A549 (cell line): ENCODE measurements at regions not wholly inside any gene's neighbourhood (a gene's known extent, or its start where the extent isn't known, plus 50 kb on each side); places are given as distances from the start of the nearest gene placed in this dataset.
A peak's percentile ranks its signal among the peaks of the same experiment; 100 is the strongest.

Source experiments
- ATAC-seq, 2 experiments: fragments of 200-7000 bp in 1 of 2; fragments of >200 bp in 1 of 2; cut with Nextera tagmentation in 1 of 2; cut with Tn5 transposase in 1 of 2; 3 replicates each; pipeline versions ENCODE4 v1.8.0 to v1.9.1; 2018 to 2020; ENCODE audit warnings: mild to moderate bottlenecking in 1 of 2, moderate library complexity in 1 of 2
- CTCF ChIA-PET: fragments of 300-600 bp; sonication (Branson Sonifier 250); formaldehyde crosslinking; extraction: SDS; loops from one replicate; lab custom pipeline; 2021; ENCODE audit warnings: antibody characterized with exemption, inconsistent platforms; lab: Yijun Ruan, JAX
- POLR2A ChIA-PET: fragments of 350-600 bp; formaldehyde crosslinking; extraction: SDS; loops from one replicate; lab custom pipeline; 2021; ENCODE audit warnings: antibody characterized with exemption, inconsistent platforms; lab: Yijun Ruan, JAX
- DNase-seq, 2 experiments: peaks; one replicate each; pipeline versions ENCODE4 v3.0.0 to v3.0.0-alpha.2; 2011 to 2016; ENCODE audit warnings: low read depth in 1 of 2, low spot score in 1 of 2
- FAIRE-seq: peaks from 2 replicates; lab custom pipeline; 2011; peaks lifted over from hg19 to GRCh38; lab: Jason Lieb, UNC
- H3K27ac ChIP-seq, 2 experiments: fragments of >200 bp; sonication (Bioruptor Twin); formaldehyde crosslinking; 3 replicates each; pipeline ENCODE4 v1.5.1; 2016 to 2017
- H3K4me1 ChIP-seq: fragments of >200 bp; sonication (Bioruptor Twin); formaldehyde crosslinking; 3 replicates; pipeline ENCODE4 v1.6.1; 2016
- H3K4me2 ChIP-seq: fragments of >200 bp; sonication (Bioruptor Twin); formaldehyde crosslinking; 3 replicates; pipeline ENCODE4 v1.6.1; 2016
- H3K4me3 ChIP-seq: fragments of >200 bp; sonication (Bioruptor Twin); formaldehyde crosslinking; 3 replicates; pipeline ENCODE4 v1.5.1; 2016
- H3K9me3 ChIP-seq: fragments of >200 bp; sonication (Bioruptor Twin); formaldehyde crosslinking; 3 replicates; pipeline ENCODE4 v1.6.1; 2016
- CBX8 ChIP-seq: fragments of 200-600 bp; sonication (generic); IDR thresholded peaks from 2 replicates; pipeline ENCODE4 v1.6.1; 2016
- CEBPB ChIP-seq, 2 experiments: fragments of >200 bp in 1 of 2; sonication (Bioruptor Twin) in 1 of 2; formaldehyde crosslinking in 1 of 2; IDR thresholded peaks; 2 replicates each; pipeline ENCODE4 v1.6.1; 2012 to 2016
- CHD2 ChIP-seq: fragments of 150-350 bp; IDR thresholded peaks from 2 replicates; pipeline ENCODE4 v1.6.1; 2014; ENCODE audit warnings: low read length; ENCODE audit not compliant: partially characterized antibody
- CHD4 ChIP-seq: fragments of 200-600 bp; sonication (generic); IDR thresholded peaks from 2 replicates; pipeline ENCODE4 v1.6.1; 2016; ENCODE audit warnings: antibody characterized with exemption, mild to moderate bottlenecking, borderline replicate concordance
- FOSL2 ChIP-seq, 2 experiments: fragments of 450-650 bp in 1 of 2; fragments of >200 bp in 1 of 2; sonication (Bioruptor Twin) in 1 of 2; formaldehyde crosslinking; IDR thresholded peaks; 2 replicates each; pipeline versions ENCODE4 v1.5.0 to v1.6.1; 2016 to 2020; ENCODE audit warnings: mild to moderate bottlenecking in 1 of 2, moderate library complexity in 1 of 2
- FOXS1 ChIP-seq: fragments of 250-450 bp; sonication (Bioruptor Pico); IDR thresholded peaks from 2 replicates; pipeline ENCODE4 v1.5.0; 2020; ENCODE audit warnings: mild to moderate bottlenecking, moderate library complexity
- MAFK ChIP-seq: fragments of 450-650 bp; IDR thresholded peaks from 2 replicates; pipeline ENCODE4 v1.6.1; 2014; ENCODE audit not compliant: partially characterized antibody
- MAZ ChIP-seq: fragments of 150-350 bp; IDR thresholded peaks from 2 replicates; pipeline ENCODE4 v1.6.1; 2014; ENCODE audit warnings: antibody characterized with exemption, low read depth, low read length, borderline replicate concordance
- MYC ChIP-seq: IDR thresholded peaks from 2 replicates; pipeline ENCODE4 v1.6.1; 2012; ENCODE audit warnings: mild to moderate bottlenecking, inconsistent platforms, low read length, improper control_type of control experiment, borderline replicate concordance
- NPAS2 ChIP-seq: fragments of 250-450 bp; sonication (Bioruptor Pico); IDR thresholded peaks from 2 replicates; pipeline ENCODE4 v1.8.0; 2022; ENCODE audit warnings: mild to moderate bottlenecking, moderate library complexity, borderline replicate concordance
- PBX3 ChIP-seq: IDR thresholded peaks from 2 replicates; pipeline ENCODE4 v1.6.1; 2012
- RAD21 ChIP-seq, 2 experiments: fragments of >200 bp in 1 of 2; sonication (Bioruptor Twin) in 1 of 2; formaldehyde crosslinking in 1 of 2; IDR thresholded peaks in 1 of 2; conservative IDR thresholded peaks in 1 of 2; 2 replicates in 1 of 2; 3 replicates in 1 of 2; pipeline ENCODE4 v1.6.1; 2012 to 2018; ENCODE audit warnings: inconsistent platforms in 1 of 2
- RARB ChIP-seq: fragments of 250-450 bp; sonication (Bioruptor Pico); IDR thresholded peaks from 2 replicates; pipeline ENCODE4 v1.8.0; 2021; ENCODE audit warnings: mild to moderate bottlenecking, moderate library complexity
- RCOR1 ChIP-seq: fragments of 150-350 bp; IDR thresholded peaks from 2 replicates; pipeline ENCODE4 v1.6.1; 2014; ENCODE audit warnings: antibody characterized with exemption, low read length, low read depth
- RNF2 ChIP-seq: fragments of 200-600 bp; sonication (generic); IDR thresholded peaks from 2 replicates; pipeline ENCODE4 v1.6.1; 2016; ENCODE audit warnings: low read depth, mild to moderate bottlenecking, antibody characterized with exemption, moderate library complexity, borderline replicate concordance
- SMC3 ChIP-seq: fragments of >200 bp; sonication (Bioruptor Twin); formaldehyde crosslinking; IDR thresholded peaks from 3 replicates; pipeline ENCODE4 v1.6.1; 2018; ENCODE audit warnings: inconsistent platforms
- TP53 ChIP-seq: fragments of 250-450 bp; sonication (Bioruptor Pico); IDR thresholded peaks from 2 replicates; pipeline ENCODE4 v1.5.0; 2021; ENCODE audit warnings: mild to moderate bottlenecking, moderate library complexity
- USF2 ChIP-seq: fragments of 450-650 bp; IDR thresholded peaks from 2 replicates; pipeline ENCODE4 v1.6.1; 2014; ENCODE audit warnings: antibody characterized with exemption
- ZC3H11A ChIP-seq: fragments of 450-650 bp; IDR thresholded peaks from 2 replicates; pipeline ENCODE4 v1.6.1; 2014; ENCODE audit warnings: antibody characterized with exemption, mild to moderate bottlenecking
- WGBS: methylation state at CpG from one replicate; pipeline ENCODE4 v1.1.6; 2017; ENCODE audit errors: missing lambda C conversion rate; 5-methylcytosine and 5-hydroxymethylcytosine counted together
- TF ChIP-seq, protein P1 (sequence below): IDR thresholded peaks from 2 replicates; pipeline ENCODE4 v1.6.1; 2012; ENCODE audit warnings: low read depth, borderline replicate concordance
- TF ChIP-seq, protein P2 (sequence below): fragments of 250-450 bp; sonication (Bioruptor Pico); IDR thresholded peaks from 2 replicates; pipeline ENCODE4 v1.5.0; 2021; ENCODE audit warnings: mild to moderate bottlenecking, moderate library complexity, borderline replicate concordance

DNA sequence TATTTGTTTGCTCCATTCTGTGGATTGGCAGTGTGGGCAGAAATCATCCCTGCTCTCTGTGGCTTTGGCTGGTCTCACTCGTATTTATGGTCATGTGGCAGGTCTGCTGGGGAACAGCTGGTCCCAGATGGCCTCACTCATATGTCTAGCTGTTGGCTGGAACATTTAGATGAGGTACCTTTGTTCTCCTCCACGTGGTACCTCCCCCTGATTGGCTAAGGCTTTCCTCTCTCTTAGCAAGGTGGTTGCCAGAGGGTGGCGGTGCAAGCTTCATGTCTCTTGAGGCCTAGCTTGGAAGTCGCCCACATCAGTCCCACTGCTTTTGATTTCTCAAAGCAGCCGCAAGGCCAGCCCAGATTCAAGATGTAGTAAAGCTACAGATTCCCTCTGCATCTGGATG is 348.5 kb upstream of the BTBD3 start:
- no peaks in the 10 kb centered on the region for H3K4me1 ChIP-seq
- DNase-seq, result peak in 1 of 2 experiments; percentile 13
- CTCF ChIA-PET, result interaction anchor here (1.4 to 1.7 kb wide), 2 partner anchors 9 to 16 kb away, joined by 6 read pairs; no protein-coding TSS in a partner anchor
- no peak overlapping the region for H3K4me2 ChIP-seq
- 37% methylated on average over 5 of the region's 5 CpGs for WGBS
- no peak for ATAC-seq
- H3K27ac ChIP-seq, result no peak overlapping the region
- FAIRE-seq, result peak; percentile 32
- POLR2A ChIA-PET, result no interaction called here
- H3K4me3 ChIP-seq, result no peak overlapping the region
- no peaks in the 10 kb centered on the region for H3K9me3 ChIP-seq
- TF ChIP-seq SMC3, result no peak
- TF ChIP-seq CHD2, result no peak
- TF ChIP-seq, protein P1, sequence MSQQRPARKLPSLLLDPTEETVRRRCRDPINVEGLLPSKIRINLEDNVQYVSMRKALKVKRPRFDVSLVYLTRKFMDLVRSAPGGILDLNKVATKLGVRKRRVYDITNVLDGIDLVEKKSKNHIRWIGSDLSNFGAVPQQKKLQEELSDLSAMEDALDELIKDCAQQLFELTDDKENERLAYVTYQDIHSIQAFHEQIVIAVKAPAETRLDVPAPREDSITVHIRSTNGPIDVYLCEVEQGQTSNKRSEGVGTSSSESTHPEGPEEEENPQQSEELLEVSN, result no peak
- no peak for TF ChIP-seq CEBPB (IDR thresholded peaks at IDR 0.05)
- TF ChIP-seq CHD4, result no peak
- TF ChIP-seq ZC3H11A, result no peak
- TF ChIP-seq, all 56 proteins: peak for 0

- POLR2A ChIA-PET, result no interaction called here
- FAIRE-seq (no peak), DNase-seq (no peak), ATAC-seq (no peak)
- Histone ChIP-seq H3K4me2 (no peak overlapping the region), H3K9me3 (peaks cover 5% of the 10 kb centered on the region; the same call in 1 of the 3 replicates), H3K27ac (no peak overlapping the region), H3K4me1 (no peaks in the 10 kb centered on the region)
- CTCF ChIA-PET, result no interaction called here
- WGBS, result 59% methylated on average over 4 of the region's 4 CpGs
- no peak for TF ChIP-seq TP53 (CRISPR knock-in tag)
- no peak for TF ChIP-seq NPAS2 (CRISPR knock-in tag)
- TF ChIP-seq, protein P2, sequence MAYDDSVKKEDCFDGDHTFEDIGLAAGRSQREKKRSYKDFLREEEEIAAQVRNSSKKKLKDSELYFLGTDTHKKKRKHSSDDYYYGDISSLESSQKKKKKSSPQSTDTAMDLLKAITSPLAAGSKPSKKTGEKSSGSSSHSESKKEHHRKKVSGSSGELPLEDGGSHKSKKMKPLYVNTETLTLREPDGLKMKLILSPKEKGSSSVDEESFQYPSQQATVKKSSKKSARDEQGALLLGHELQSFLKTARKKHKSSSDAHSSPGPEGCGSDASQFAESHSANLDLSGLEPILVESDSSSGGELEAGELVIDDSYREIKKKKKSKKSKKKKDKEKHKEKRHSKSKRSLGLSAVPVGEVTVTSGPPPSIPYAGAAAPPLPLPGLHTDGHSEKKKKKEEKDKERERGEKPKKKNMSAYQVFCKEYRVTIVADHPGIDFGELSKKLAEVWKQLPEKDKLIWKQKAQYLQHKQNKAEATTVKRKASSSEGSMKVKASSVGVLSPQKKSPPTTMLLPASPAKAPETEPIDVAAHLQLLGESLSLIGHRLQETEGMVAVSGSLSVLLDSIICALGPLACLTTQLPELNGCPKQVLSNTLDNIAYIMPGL, result no peak
- no peak for TF ChIP-seq RARB (CRISPR knock-in tag)
- no peak for TF ChIP-seq RAD21 (conservative IDR thresholded peaks at IDR 0.05 in 1 of 2, IDR thresholded peaks at IDR 0.05 in 1 of 2)
- TF ChIP-seq MYC, result no peak
- no peak for TF ChIP-seq RNF2
- TF ChIP-seq MAFK, result no peak
- TF ChIP-seq MAZ, result no peak
- TF ChIP-seq, all 56 proteins: peak for 0
- H3K4me3 ChIP-seq, result no peak overlapping the region
These were observed 344.2 kb upstream of the BTBD3 start for GRCh38 chr20:11573507-11573906.

DNA sequence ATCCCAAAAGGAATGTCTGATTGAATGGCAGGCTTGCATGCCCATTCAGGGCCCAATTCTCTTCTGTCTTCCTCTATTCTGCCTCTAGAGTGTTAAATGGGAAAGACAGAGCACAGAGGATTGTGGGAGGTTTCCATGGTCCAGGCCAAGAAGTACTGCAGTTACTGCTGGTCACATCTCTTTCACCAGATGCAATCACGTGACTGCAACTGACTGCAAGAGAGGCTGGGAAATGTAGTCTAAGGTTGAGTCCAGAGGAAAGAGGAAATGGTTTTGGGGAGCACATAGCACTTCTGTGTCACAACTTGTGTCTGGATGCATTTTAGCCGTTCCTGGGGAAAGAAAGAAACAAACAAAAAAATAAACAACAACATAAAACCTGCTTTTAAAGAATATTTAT is 336.4 kb upstream of the BTBD3 start:
- TF ChIP-seq CBX8, result no peak
- TF ChIP-seq CHD4, result no peak
- no peak for TF ChIP-seq PBX3
- peak; percentile 64 for TF ChIP-seq USF2
- no peak for TF ChIP-seq FOXS1
- TF ChIP-seq FOSL2 (IDR thresholded peaks at IDR 0.05), result no peak
- TF ChIP-seq FOSL2 (CRISPR knock-in tag; IDR thresholded peaks at IDR 0.05), result no peak
- no peak for TF ChIP-seq RCOR1
- no peak for TF ChIP-seq RNF2
- TF ChIP-seq, all 56 proteins: peak for 1
- peak; percentile 47 to 76; a peak in 3 of 6 replicates for ATAC-seq
- H3K4me3 ChIP-seq, result no peak overlapping the region
- no peaks in the 10 kb centered on the region for H3K4me1 ChIP-seq
- peaks cover 10% of the 10 kb centered on the region; the same call in 1 of the 3 replicates for H3K9me3 ChIP-seq
- no peak overlapping the region for H3K4me2 ChIP-seq
- POLR2A ChIA-PET, result no interaction called here
- FAIRE-seq, result no peak
- CTCF ChIA-PET, result no interaction called here
- 11% methylated on average over 2 of the region's 2 CpGs for WGBS
- H3K27ac ChIP-seq, result no peak overlapping the region
- DNase-seq, result peak in 1 of 2 experiments; percentile 55
